Gastroesophageal sphincter (tissue), 4 donors: ENCODE measurements at regions not wholly inside any gene's neighbourhood (a gene's known extent, or its start where the extent isn't known, plus 50 kb on each side); places are given as distances from the start of the nearest gene placed in this dataset.
A peak's percentile ranks its signal among the peaks of the same experiment; 100 is the strongest.

Experiments
- ATAC-seq: fragments of 150-250 bp; one replicate; pipeline ENCODE4 v1.9.1; 2016; ENCODE audit warnings: mild to moderate bottlenecking, moderate library complexity
- H3K27ac ChIP-seq, 4 donors: fragments of 200-600 bp; sonication (generic) in 3 of 4; 1 replicate in 3 of 4; 2 replicates in 1 of 4; pipeline ENCODE4 v1.5.1; 2016 to 2019
- H3K27me3 ChIP-seq: fragments of 200-600 bp; sonication (generic); one replicate; pipeline ENCODE4 v1.5.1; 2019
- H3K36me3 ChIP-seq, 2 donors: fragments of 200-600 bp; sonication (generic); one replicate each; pipeline ENCODE4 v1.5.1; 2019; ENCODE audit warnings: control low read depth in 1 of 2
- H3K4me1 ChIP-seq, 3 donors: fragments of 200-600 bp; sonication (generic); 1 replicate in 2 of 3; 2 replicates in 1 of 3; pipeline ENCODE4 v1.5.1; 2016 to 2019; ENCODE audit warnings: control low read depth in 2 of 3
- H3K4me3 ChIP-seq, 2 donors: fragments of 200-600 bp; sonication (generic); one replicate each; pipeline ENCODE4 v1.5.1; 2019; ENCODE audit warnings: mild to moderate bottlenecking in 1 of 2, moderate library complexity in 1 of 2
- H3K9me3 ChIP-seq, 3 donors: fragments of 200-600 bp; sonication (generic); one replicate each; pipeline ENCODE4 v1.5.1; 2017 to 2019; ENCODE audit warnings: control low read depth in 2 of 3
- EP300 ChIP-seq: sonication (generic); formaldehyde crosslinking; IDR thresholded peaks from one replicate; pipeline ENCODE4 v1.6.1; 2017; ENCODE audit warnings: antibody characterized with exemption, mild to moderate bottlenecking
- POLR2A ChIP-seq, 2 donors: fragments of 450-650 bp; IDR thresholded peaks; one replicate each; pipeline ENCODE4 v1.6.1; 2017; ENCODE audit warnings: antibody characterized with exemption in 2 of 2, mild to moderate bottlenecking in 2 of 2, moderate library complexity in 1 of 2
- POLR2AphosphoS5 ChIP-seq: sonication (generic); formaldehyde crosslinking; IDR thresholded peaks from one replicate; pipeline ENCODE4 v1.6.1; 2017; ENCODE audit warnings: antibody characterized with exemption
- WGBS, 2 donors: methylation state at CpG; one replicate each; pipeline ENCODE4 v1.1.5; 2018; ENCODE audit warnings: low coverage in 1 of 2; 5-methylcytosine and 5-hydroxymethylcytosine counted together
- TF ChIP-seq, protein P1 (sequence below), 4 experiments: fragments of 200-600 bp in 2 of 4; fragments of 450-650 bp in 2 of 4; sonication (generic) in 1 of 4; IDR thresholded peaks; one replicate each; pipeline ENCODE4 v1.5.1; 2017 to 2019; ENCODE audit warnings: antibody characterized with exemption in 4 of 4, mild to moderate bottlenecking in 2 of 4, moderate library complexity in 2 of 4

DNA sequence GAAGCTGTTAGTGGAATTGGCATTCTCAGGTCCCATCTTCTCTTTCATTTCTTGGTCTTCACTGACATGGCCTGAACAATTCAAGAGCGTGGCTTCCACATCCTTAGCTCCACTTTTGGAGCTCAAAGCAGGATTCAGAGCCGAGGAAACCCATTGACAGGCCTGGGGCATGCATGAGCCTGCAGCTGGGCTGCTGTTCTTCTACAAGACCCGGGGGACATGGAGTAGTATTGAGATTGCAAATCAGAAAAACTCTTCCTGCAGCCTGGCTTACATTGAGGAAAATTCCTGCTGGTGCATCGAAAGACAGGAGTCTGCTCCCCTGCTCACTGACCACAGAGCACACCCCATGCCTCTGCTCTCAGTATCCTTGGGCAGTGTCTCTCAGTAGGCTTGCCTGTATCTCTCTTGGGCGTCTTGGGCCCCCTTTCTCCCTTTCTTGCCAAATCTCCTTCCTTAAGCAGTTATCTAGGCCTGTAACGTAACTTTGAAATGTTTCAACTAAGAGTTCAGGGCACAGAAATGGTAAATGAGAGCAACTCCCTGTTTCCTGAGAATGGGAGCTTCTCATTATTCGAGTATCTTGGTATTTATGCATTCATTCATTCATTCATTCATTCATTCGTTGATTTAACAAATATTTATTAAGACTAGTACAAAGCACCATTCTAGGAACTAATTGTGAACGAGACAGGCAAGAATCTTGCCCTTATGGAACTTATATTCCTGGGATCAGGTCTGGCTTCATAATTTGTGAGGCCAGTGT, 603.6 kb upstream of the CLINT1 start:
- H3K9me3 ChIP-seq: no peaks in the 10 kb centered on the region
- peak overlapping the region; percentile 35 to 62 (median 52) for H3K27ac ChIP-seq
- 64 to 72% methylated on average over 5 to 8 of the region's 9 CpGs for WGBS, 2 donors
- peaks cover 8 to 54% (median 10%) of the 10 kb centered on the region in 3 donors for H3K4me1 ChIP-seq
- no peaks in the 10 kb centered on the region for H3K36me3 ChIP-seq
- no peaks in the 10 kb centered on the region for H3K27me3 ChIP-seq
- TF ChIP-seq, protein P1, sequence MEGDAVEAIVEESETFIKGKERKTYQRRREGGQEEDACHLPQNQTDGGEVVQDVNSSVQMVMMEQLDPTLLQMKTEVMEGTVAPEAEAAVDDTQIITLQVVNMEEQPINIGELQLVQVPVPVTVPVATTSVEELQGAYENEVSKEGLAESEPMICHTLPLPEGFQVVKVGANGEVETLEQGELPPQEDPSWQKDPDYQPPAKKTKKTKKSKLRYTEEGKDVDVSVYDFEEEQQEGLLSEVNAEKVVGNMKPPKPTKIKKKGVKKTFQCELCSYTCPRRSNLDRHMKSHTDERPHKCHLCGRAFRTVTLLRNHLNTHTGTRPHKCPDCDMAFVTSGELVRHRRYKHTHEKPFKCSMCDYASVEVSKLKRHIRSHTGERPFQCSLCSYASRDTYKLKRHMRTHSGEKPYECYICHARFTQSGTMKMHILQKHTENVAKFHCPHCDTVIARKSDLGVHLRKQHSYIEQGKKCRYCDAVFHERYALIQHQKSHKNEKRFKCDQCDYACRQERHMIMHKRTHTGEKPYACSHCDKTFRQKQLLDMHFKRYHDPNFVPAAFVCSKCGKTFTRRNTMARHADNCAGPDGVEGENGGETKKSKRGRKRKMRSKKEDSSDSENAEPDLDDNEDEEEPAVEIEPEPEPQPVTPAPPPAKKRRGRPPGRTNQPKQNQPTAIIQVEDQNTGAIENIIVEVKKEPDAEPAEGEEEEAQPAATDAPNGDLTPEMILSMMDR (IDR thresholded peaks at IDR 0.05): no peak
- TF ChIP-seq POLR2A (IDR thresholded peaks at IDR 0.05) (no peak), POLR2AphosphoS5 (no peak), EP300 (no peak)
- H3K4me3 ChIP-seq: no peak overlapping the region
- no peak for ATAC-seq

DNA sequence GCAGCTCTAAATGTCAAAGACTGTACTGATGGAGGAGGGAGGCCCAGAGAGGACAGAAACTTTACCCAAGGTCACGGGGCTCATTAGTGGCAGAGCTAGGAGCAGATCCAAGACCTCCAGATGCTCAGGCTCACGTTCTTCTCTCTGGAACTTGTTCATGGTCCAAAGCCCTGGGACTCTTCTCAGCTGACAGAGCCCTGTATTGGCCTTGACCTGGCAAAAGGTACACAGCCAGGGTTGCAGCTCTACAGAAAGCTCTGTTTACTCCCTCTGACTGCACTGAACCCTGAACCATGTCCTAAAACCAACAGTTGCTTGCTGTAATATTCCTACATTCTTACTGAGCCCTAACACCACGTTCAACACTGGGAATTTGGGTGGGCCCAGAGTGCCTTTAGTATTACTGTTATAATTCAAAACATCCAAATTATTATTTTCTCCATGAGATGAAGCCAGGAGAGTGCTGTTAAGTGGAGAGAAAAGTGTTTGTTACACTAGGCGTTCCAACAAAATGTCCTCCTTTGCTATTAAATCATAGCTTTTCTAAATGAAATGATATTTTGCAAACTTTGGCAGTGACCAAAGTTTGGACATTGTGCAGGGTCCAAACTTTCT, 602.4 kb upstream of the CLINT1 start:
- Histone ChIP-seq H3K4me1 (peaks cover 8 to 54% (median 10%) of the 10 kb centered on the region in 3 donors), H3K27me3 (no peaks in the 10 kb centered on the region), H3K9me3 (no peaks in the 10 kb centered on the region), H3K36me3 (no peaks in the 10 kb centered on the region), H3K27ac (peak overlapping the region; percentile 50 to 67 (median 62)), H3K4me3 (no peak overlapping the region)
- TF ChIP-seq EP300 (no peak), POLR2A (IDR thresholded peaks at IDR 0.05) (no peak), POLR2AphosphoS5 (peak; percentile 31)
- TF ChIP-seq, protein P1 (IDR thresholded peaks at IDR 0.05): no peak
- ATAC-seq: peak; percentile 84
- 20 to 35% methylated on average over 4 of the region's 4 CpGs for WGBS, 2 donors

DNA sequence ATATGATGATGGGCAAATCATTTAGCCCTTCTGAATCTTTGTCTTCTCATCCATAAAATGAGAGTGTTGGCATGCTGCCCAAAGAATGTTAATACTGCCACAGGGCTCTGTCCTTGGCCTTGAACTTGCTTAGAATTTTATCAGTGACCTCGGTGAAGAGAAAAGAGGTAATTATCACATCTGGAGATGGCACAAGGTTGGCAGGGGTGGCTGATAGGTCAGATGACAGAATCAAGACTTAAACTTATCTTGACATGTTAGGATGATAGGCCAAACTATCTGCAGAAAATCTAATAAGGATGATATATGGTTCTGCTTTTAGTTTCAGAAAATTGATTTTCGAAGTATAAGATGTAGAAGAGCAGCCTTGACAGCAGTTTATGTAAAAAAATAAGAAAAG, 599.1 kb upstream of the CLINT1 start:
- Histone ChIP-seq H3K36me3 (no peaks in the 10 kb centered on the region), H3K4me1 (peaks cover 8 to 25% (median 8%) of the 10 kb centered on the region in 3 donors), H3K27ac (no peak overlapping the region), H3K4me3 (no peak overlapping the region), H3K9me3 (no peaks in the 10 kb centered on the region), H3K27me3 (no peaks in the 10 kb centered on the region)
- TF ChIP-seq EP300 (no peak), POLR2A (IDR thresholded peaks at IDR 0.05) (no peak), POLR2AphosphoS5 (no peak)
- TF ChIP-seq, protein P1 (IDR thresholded peaks at IDR 0.05): no peak
- no peak for ATAC-seq
- WGBS, 2 donors: 94 to 100% methylated on average over 1 to 2 of the region's 2 CpGs

DNA sequence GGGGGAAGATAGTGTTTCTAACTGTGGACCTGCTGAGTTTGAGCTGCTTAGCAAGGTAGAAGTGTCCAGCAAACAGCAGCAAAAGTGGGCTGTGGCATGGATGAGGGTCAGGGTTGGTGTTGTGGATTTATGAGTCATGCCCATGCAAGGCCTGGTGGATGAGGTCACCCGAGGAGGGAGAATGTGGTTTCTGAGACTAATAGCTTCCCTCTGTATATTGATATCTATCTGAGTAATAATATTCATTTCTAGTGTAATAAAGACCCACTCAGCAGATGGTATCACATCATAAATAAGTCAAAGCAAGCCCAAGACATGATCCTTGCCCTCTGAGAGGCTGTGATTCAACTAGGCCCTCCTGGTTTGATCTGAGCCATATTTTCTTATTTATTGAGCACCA, 597.8 kb upstream of the CLINT1 start:
- Histone ChIP-seq H3K4me1 (peaks cover 0 to 12% (median 2%) of the 10 kb centered on the region in 3 donors), H3K4me3 (no peak overlapping the region), H3K27me3 (no peaks in the 10 kb centered on the region), H3K27ac (peak overlapping the region in 1 of 4 donors; percentile 7), H3K9me3 (no peaks in the 10 kb centered on the region), H3K36me3 (no peaks in the 10 kb centered on the region)
- 38% methylated on average over 1 of the region's 1 CpG; no CpG with 5 or more reads in 1 of the 2 donors for WGBS, 2 donors
- TF ChIP-seq POLR2A (IDR thresholded peaks at IDR 0.05) (no peak), POLR2AphosphoS5 (no peak), EP300 (no peak)
- TF ChIP-seq, protein P1 (IDR thresholded peaks at IDR 0.05): no peak
- ATAC-seq: no peak

DNA sequence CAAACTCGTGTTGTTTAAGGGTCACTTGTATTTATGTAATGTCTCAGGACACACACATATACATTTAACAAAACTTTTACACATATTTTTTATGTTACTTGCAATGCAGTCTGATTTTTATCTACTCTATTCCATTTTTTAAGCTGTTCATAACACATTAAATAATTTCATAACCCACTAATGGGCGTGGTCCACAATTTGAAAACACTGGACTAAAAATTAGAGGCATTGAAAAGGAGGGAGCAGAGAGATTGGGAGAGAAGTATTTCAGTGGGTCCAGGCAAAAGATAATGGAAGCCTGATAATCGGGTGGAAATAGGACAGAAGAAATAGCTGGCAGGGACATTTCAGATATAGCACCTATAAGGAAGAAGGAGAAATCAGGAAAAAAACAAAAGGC, 597.3 kb upstream of the CLINT1 start:
- TF ChIP-seq EP300: no peak
- TF ChIP-seq, protein P1 (IDR thresholded peaks at IDR 0.05): no peak
- TF ChIP-seq POLR2A (IDR thresholded peaks at IDR 0.05): no peak
- no peak for TF ChIP-seq POLR2AphosphoS5
- H3K27me3 ChIP-seq: no peaks in the 10 kb centered on the region
- WGBS, 2 donors: 68 to 70% methylated on average over 2 to 3 of the region's 3 CpGs
- H3K4me1 ChIP-seq: peaks cover 2 to 10% (median 3%) of the 10 kb centered on the region in 3 donors
- no peaks in the 10 kb centered on the region for H3K36me3 ChIP-seq
- H3K27ac ChIP-seq: no peak overlapping the region
- H3K9me3 ChIP-seq: no peaks in the 10 kb centered on the region
- ATAC-seq: no peak
- no peak overlapping the region for H3K4me3 ChIP-seq
